ENCODE measurements at regions not wholly inside any gene's neighbourhood (a gene's known extent, or its start where the extent isn't known, plus 50 kb on each side); places are given as distances from the start of the nearest gene placed in this dataset.

- intact Hi-C loops (cut with micrococcal nuclease; ENCODE audit: unreplicated experiment) = no loop called here
- no peaks in the 10 kb centered on the region for H3K27me3 ChIP-seq (replicated peaks; ENCODE audit: control insufficient read depth, insufficient read depth, low read length)
- POLR2A ChIA-PET = no interaction called here
- no peaks in the 10 kb centered on the region for H3K9me3 ChIP-seq
- Mint-ChIP-seq H3K9me3 (ENCODE audit: unreplicated experiment) (no peaks in the 10 kb centered on the region), H3K27ac (ENCODE audit: unreplicated experiment) (no peak overlapping the region), H3K4me1 (ENCODE audit: low read depth, unreplicated experiment) (no peaks in the 10 kb centered on the region), H3K27me3 (ENCODE audit: insufficient read depth, unreplicated experiment) (no peaks in the 10 kb centered on the region), H3K36me3 (ENCODE audit: insufficient read depth, unreplicated experiment) (no peaks in the 10 kb centered on the region), H3K4me3 (ENCODE audit: unreplicated experiment) (no peak overlapping the region)
- H3K4me3 ChIP-seq (ENCODE audit: low read depth, low read length) = no peak overlapping the region
- DNase-seq = no peak
- CTCF ChIA-PET = no interaction called here
- no peaks in the 10 kb centered on the region for H3K36me3 ChIP-seq (ENCODE audit: control insufficient read depth, insufficient read depth, low read length)
- no peak for TF ChIP-seq CTCF (IDR thresholded peaks at IDR 0.05; ENCODE audit: insufficient read depth in 1 of 2, low read depth in 1 of 2, low read length in 1 of 2, severe bottlenecking in 1 of 2, unreplicated experiment in 1 of 2)
- BruUV-seq (replicated peaks) = no TSS peak
- H3K4me1 ChIP-seq = no peaks in the 10 kb centered on the region
Observed at GRCh38 chr1:229999004-229999670, 67.9 kb upstream of the GALNT2 start.

DNA sequence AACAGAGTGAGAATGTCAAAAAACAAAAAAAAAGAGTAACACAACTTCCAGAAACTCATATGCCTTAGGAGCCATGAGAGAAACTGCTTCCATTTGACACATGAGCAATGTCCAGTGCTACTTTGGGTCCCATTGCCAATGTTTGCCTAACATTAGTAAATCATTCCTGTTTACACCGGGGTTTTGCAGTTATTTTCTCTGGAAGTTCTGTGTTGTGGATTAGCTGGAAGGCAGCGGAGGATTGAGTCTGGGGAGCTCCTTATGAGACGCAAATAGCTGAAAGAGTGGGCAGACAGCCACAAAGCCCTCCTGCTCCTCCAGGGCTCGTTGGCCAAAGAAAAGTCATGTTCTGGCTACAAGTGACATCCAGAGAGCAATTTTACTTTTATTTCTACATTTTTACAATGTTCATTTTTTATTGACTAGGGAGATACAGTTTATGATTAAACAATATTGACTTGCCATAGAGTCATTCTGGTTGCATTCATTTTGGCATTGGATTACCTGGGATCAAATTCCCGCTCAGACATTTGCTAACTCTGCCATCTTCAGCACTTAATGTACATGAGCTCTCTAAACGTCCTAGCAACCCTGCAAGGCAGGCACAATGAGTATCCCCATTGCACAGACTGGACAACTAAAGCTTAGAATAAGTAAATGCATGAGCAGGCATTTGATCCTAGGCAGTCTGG, 66.4 kb upstream of the GALNT2 start:
- Histone ChIP-seq H3K36me3 (ENCODE audit: control insufficient read depth, insufficient read depth, low read length) (no peaks in the 10 kb centered on the region), H3K27me3 (replicated peaks; ENCODE audit: control insufficient read depth, insufficient read depth, low read length) (no peaks in the 10 kb centered on the region), H3K4me3 (ENCODE audit: low read depth, low read length) (no peak overlapping the region), H3K9me3 (no peaks in the 10 kb centered on the region), H3K4me1 (no peaks in the 10 kb centered on the region)
- Mint-ChIP-seq H3K9me3 (ENCODE audit: unreplicated experiment) (no peaks in the 10 kb centered on the region), H3K4me1 (ENCODE audit: low read depth, unreplicated experiment) (no peaks in the 10 kb centered on the region), H3K4me3 (ENCODE audit: unreplicated experiment) (no peak overlapping the region), H3K36me3 (ENCODE audit: insufficient read depth, unreplicated experiment) (no peaks in the 10 kb centered on the region), H3K27me3 (ENCODE audit: insufficient read depth, unreplicated experiment) (no peaks in the 10 kb centered on the region), H3K27ac (ENCODE audit: unreplicated experiment) (no peak overlapping the region)
- CTCF ChIA-PET = no interaction called here
- POLR2A ChIA-PET = no interaction called here
- TF ChIP-seq CTCF (IDR thresholded peaks at IDR 0.05; ENCODE audit: insufficient read depth in 1 of 2, low read depth in 1 of 2, low read length in 1 of 2, severe bottlenecking in 1 of 2, unreplicated experiment in 1 of 2) = no peak
- no peak for DNase-seq
- intact Hi-C loops (cut with micrococcal nuclease; ENCODE audit: unreplicated experiment) = no loop called here
- no TSS peak for BruUV-seq (replicated peaks)

DNA sequence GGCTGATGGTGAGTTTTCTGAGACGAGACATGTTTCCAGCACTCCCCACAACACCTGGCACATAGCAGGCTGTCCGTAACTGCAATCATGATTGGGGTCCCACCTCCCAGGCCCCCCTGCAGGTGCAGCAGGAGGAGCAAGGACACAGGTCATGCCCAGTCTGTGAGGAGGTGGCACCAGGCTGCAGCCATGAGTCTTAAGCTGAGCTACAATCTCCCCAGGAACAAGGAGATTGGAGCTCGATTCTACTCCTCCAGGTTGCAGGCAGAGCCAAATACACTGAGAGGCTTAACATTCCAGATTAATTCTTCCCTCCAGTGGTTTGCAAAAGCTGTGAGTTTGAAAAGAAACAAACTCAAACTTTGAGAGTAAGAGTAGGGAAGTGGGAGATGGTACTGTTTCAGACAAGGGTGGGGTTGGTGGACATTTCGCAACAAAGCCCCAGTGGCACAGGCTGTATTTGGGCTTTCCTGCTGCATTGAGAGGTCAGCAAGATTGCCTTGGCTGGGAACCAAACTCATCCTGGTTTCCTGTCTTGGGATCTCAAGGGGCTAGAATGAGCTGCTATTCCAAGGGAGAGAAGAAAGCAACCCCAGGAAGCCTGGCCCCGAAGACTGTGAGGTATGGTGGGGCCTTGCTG, 64.8 kb upstream of the GALNT2 start:
- no peaks in the 10 kb centered on the region for H3K36me3 Mint-ChIP-seq (ENCODE audit: insufficient read depth, unreplicated experiment)
- H3K9me3 Mint-ChIP-seq (ENCODE audit: unreplicated experiment) = no peaks in the 10 kb centered on the region
- no peaks in the 10 kb centered on the region for H3K27me3 Mint-ChIP-seq (ENCODE audit: insufficient read depth, unreplicated experiment)
- BruUV-seq (replicated peaks) = no TSS peak
- no peak for DNase-seq
- Histone ChIP-seq H3K4me1 (no peaks in the 10 kb centered on the region), H3K27me3 (replicated peaks; ENCODE audit: control insufficient read depth, insufficient read depth, low read length) (no peaks in the 10 kb centered on the region), H3K36me3 (ENCODE audit: control insufficient read depth, insufficient read depth, low read length) (no peaks in the 10 kb centered on the region), H3K4me3 (ENCODE audit: low read depth, low read length) (no peak overlapping the region), H3K9me3 (no peaks in the 10 kb centered on the region)
- intact Hi-C loops (cut with micrococcal nuclease; ENCODE audit: unreplicated experiment) = no loop called here
- H3K4me1 Mint-ChIP-seq (ENCODE audit: low read depth, unreplicated experiment) = no peaks in the 10 kb centered on the region
- no peak overlapping the region for H3K27ac Mint-ChIP-seq (ENCODE audit: unreplicated experiment)
- CTCF ChIA-PET = no interaction called here
- POLR2A ChIA-PET = no interaction called here
- no peak for TF ChIP-seq CTCF (IDR thresholded peaks at IDR 0.05; ENCODE audit: insufficient read depth in 1 of 2, low read depth in 1 of 2, low read length in 1 of 2, severe bottlenecking in 1 of 2, unreplicated experiment in 1 of 2)
- no peak overlapping the region for H3K4me3 Mint-ChIP-seq (ENCODE audit: unreplicated experiment)

All from Caco-2 (cell line).